ENCODE measurements at regions not wholly inside any gene's neighbourhood (a gene's known extent, or its start where the extent isn't known, plus 50 kb on each side); places are given as distances from the start of the nearest gene placed in this dataset.

DNA sequence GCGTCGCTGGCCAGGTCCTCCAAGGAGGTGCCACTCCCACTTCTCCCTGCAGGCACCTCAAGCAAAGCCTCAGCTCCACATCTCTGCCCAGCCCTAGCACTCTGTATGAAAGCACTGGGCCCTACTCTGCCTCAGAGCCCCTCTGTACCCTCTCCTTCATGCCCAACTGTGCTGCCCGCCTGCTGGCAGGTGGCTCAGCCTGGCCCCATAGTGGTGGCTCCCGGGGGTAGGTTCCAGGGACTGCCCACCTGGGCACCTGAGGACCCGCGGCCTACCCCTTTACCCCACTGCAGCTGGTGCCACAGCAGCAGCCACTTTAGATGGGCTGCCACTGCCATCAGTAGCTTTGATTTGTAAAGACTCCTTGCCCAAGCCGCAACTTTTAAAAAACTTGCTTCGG, 1672.8 kb downstream of the LRRC4C start (continued):
- TF ChIP-seq, protein P1, sequence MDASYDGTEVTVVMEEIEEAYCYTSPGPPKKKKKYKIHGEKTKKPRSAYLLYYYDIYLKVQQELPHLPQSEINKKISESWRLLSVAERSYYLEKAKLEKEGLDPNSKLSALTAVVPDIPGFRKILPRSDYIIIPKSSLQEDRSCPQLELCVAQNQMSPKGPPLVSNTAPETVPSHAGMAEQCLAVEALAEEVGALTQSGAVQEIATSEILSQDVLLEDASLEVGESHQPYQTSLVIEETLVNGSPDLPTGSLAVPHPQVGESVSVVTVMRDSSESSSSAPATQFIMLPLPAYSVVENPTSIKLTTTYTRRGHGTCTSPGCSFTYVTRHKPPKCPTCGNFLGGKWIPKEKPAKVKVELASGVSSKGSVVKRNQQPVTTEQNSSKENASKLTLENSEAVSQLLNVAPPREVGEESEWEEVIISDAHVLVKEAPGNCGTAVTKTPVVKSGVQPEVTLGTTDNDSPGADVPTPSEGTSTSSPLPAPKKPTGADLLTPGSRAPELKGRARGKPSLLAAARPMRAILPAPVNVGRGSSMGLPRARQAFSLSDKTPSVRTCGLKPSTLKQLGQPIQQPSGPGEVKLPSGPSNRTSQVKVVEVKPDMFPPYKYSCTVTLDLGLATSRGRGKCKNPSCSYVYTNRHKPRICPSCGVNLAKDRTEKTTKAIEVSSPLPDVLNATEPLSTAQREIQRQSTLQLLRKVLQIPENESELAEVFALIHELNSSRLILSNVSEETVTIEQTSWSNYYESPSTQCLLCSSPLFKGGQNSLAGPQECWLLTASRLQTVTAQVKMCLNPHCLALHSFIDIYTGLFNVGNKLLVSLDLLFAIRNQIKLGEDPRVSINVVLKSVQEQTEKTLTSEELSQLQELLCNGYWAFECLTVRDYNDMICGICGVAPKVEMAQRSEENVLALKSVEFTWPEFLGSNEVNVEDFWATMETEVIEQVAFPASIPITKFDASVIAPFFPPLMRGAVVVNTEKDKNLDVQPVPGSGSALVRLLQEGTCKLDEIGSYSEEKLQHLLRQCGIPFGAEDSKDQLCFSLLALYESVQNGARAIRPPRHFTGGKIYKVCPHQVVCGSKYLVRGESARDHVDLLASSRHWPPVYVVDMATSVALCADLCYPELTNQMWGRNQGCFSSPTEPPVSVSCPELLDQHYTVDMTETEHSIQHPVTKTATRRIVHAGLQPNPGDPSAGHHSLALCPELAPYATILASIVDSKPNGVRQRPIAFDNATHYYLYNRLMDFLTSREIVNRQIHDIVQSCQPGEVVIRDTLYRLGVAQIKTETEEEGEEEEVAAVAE (CRISPR knock-in tag; IDR thresholded peaks at IDR 0.05; ENCODE audit: borderline replicate concordance) = no peak

DNA sequence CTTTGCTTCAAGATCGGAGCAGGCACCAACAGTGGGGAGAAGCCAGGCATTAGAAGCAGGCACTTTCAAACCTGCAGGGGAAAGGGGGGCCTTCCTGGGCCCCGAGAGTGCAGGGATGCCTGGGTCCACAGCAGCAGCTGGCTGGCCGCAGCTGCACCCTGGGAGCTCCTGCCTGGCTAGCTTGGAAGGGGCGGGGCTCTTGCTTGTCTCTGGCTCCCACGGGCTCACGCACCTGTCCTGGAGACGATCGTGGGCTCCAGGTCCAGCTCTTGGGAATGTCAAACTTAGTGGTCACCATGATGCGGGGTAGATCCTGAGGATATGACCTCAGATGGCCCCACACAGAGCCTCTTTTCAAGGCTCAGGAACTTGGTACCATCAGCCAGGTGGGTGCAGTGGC, 1673.2 kb downstream of the LRRC4C start:
- TF ChIP-seq PAWR (CRISPR knock-in tag; IDR thresholded peaks at IDR 0.05; ENCODE audit: borderline replicate concordance) = no peak
- TF ChIP-seq DNMT1 (CRISPR knock-in tag; IDR thresholded peaks at IDR 0.05) = no peak
- no peak for TF ChIP-seq RBM22 (optimal IDR thresholded peaks at IDR 0.05; ENCODE audit: low read length)
- TF ChIP-seq, protein P2, sequence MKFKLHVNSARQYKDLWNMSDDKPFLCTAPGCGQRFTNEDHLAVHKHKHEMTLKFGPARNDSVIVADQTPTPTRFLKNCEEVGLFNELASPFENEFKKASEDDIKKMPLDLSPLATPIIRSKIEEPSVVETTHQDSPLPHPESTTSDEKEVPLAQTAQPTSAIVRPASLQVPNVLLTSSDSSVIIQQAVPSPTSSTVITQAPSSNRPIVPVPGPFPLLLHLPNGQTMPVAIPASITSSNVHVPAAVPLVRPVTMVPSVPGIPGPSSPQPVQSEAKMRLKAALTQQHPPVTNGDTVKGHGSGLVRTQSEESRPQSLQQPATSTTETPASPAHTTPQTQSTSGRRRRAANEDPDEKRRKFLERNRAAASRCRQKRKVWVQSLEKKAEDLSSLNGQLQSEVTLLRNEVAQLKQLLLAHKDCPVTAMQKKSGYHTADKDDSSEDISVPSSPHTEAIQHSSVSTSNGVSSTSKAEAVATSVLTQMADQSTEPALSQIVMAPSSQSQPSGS (CRISPR knock-in tag; IDR thresholded peaks at IDR 0.05) = no peak
- TF ChIP-seq GATAD1 (CRISPR knock-in tag; IDR thresholded peaks at IDR 0.05) = no peak
- TF ChIP-seq NCOA1 (CRISPR knock-in tag; IDR thresholded peaks at IDR 0.05) = no peak
- no peak for TF ChIP-seq RAD21 (CRISPR knock-in tag; IDR thresholded peaks at IDR 0.05)
- no peak for TF ChIP-seq KDM2A (CRISPR knock-in tag; IDR thresholded peaks at IDR 0.05; ENCODE audit: borderline replicate concordance, low read depth)
- H3K79me2 ChIP-seq (ENCODE audit: insufficient read depth, low read length) = no peaks in the 10 kb centered on the region
- ATAC-seq = no peak
- no TSS peak for BruUV-seq (replicated peaks)
- 100% methylated on average over 1 of the region's 9 CpGs for WGBS (ENCODE audit: low lambda C conversion rate)
- ChIA-PET CTCF (ENCODE audit: low intra/inter-chr PET ratio, low total read pairs) (no interaction called here), POLR2A (no interaction called here)
- no peak for FAIRE-seq
- H3K9ac ChIP-seq (ENCODE audit: insufficient read depth, low read depth, low read length) = no peak overlapping the region
- H3K27me3 ChIP-seq (ENCODE audit: control insufficient read depth in 1 of 2, insufficient read depth in 2 of 2, low read length in 2 of 2) = no peaks in the 10 kb centered on the region
- H3K36me3 ChIP-seq (replicated peaks in 1 of 2; ENCODE audit: control insufficient read depth in 1 of 2, insufficient read depth in 2 of 2, low read length in 2 of 2) = no peaks in the 10 kb centered on the region
- H3K27ac ChIP-seq (ENCODE audit: extremely low read length, insufficient read depth, low read length) = no peak overlapping the region
- H3K4me1 ChIP-seq (ENCODE audit: insufficient read depth, low read length) = no peaks in the 10 kb centered on the region
- H2AFZ ChIP-seq (ENCODE audit: low read length) = no peak overlapping the region
- H3K9me3 ChIP-seq (ENCODE audit: low read length) = peaks cover 17% of the 10 kb centered on the region; the same call in 1 of the 2 replicates
- intact Hi-C loops (cut with micrococcal nuclease; ENCODE audit: unreplicated experiment) (no loop called here), in situ Hi-C loops (cut with HindIII; ENCODE audit: extremely low pct_ligation_motif_present, low pct_unique_long_range_greater_than_20kb) (no loop called here)
- no peaks in the 10 kb centered on the region for H4K20me1 ChIP-seq (ENCODE audit: insufficient read depth, low read length)
- no peak for DNase-seq (ENCODE audit: low spot score)
- no peak overlapping the region for H3K4me2 ChIP-seq (ENCODE audit: low read depth, low read length)
- no peak overlapping the region for H3K4me3 ChIP-seq (replicated peaks in 1 of 3; ENCODE audit: insufficient read depth in 1 of 3, low read depth in 2 of 3, low read length in 3 of 3)
